Ammon's horn (tissue), 1 donor: ENCODE measurements at regions not wholly inside any gene's neighbourhood (a gene's known extent, or its start where the extent isn't known, plus 50 kb on each side); places are given as distances from the start of the nearest gene placed in this dataset.
A peak's percentile ranks its signal among the peaks of the same experiment; 100 is the strongest.
"Not testable (repeated sequence)": the region's sequence is repeated elsewhere in the genome, so short reads cannot be mapped to it uniquely, and the experiment has no call there.

Source experiments
- DNase-seq: peaks from one replicate; pipeline ENCODE4 v3.0.0-alpha.2; 2016; ENCODE audit warnings: low spot score

GRCh38 chr6:164072240-164072666 is 657.7 kb downstream of the QKI start:
- no peak for DNase-seq

- DNase-seq: peak; percentile 65
Observed at GRCh38 chr6:164069350-164069990, 655.0 kb downstream of the QKI start.

GRCh38 chr6:164068527-164068926 is 654.0 kb downstream of the QKI start:
- no peak for DNase-seq

GRCh38 chr6:164066766-164067165 is 652.2 kb downstream of the QKI start:
- no peak for DNase-seq

- no peak for DNase-seq
Observed at GRCh38 chr6:164066335-164066734, 651.8 kb downstream of the QKI start.

- DNase-seq: no peak
Observed at GRCh38 chr6:164063346-164063745, 648.8 kb downstream of the QKI start.

- DNase-seq: no peak
Observed at GRCh38 chr6:164062872-164063271, 648.4 kb downstream of the QKI start.

- DNase-seq: no peak
Observed at GRCh38 chr6:164057876-164058275, 643.4 kb downstream of the QKI start.

- no peak for DNase-seq
Observed at GRCh38 chr6:164051427-164051826, 636.9 kb downstream of the QKI start.

- no peak for DNase-seq
Observed at GRCh38 chr6:164049517-164049988, 635.0 kb downstream of the QKI start.

GRCh38 chr6:164048840-164049516 is 634.5 kb downstream of the QKI start:
- DNase-seq: no peak

- DNase-seq: no peak
Observed at GRCh38 chr6:164045082-164045481, 630.6 kb downstream of the QKI start.

- DNase-seq: not testable (repeated sequence)
Observed at GRCh38 chr6:164043656-164044055, 629.1 kb downstream of the QKI start.

- no peak for DNase-seq
Observed at GRCh38 chr6:164042212-164042611, 627.7 kb downstream of the QKI start.

GRCh38 chr6:164040994-164041393 is 626.5 kb downstream of the QKI start:
- DNase-seq: no peak

- no peak for DNase-seq
Observed at GRCh38 chr6:164039954-164040375, 625.4 kb downstream of the QKI start.

GRCh38 chr6:164037171-164037870 is 622.8 kb downstream of the QKI start:
- no peak for DNase-seq

- DNase-seq: no peak
Observed at GRCh38 chr6:164035900-164036485, 621.5 kb downstream of the QKI start.

GRCh38 chr6:164034602-164035140 is 620.2 kb downstream of the QKI start:
- no peak for DNase-seq

- DNase-seq: no peak
Observed at GRCh38 chr6:164025180-164025579, 610.7 kb downstream of the QKI start.

- no peak for DNase-seq
Observed at GRCh38 chr6:164023535-164023934, 609.0 kb downstream of the QKI start.

- DNase-seq: no peak
Observed at GRCh38 chr6:164022632-164023031, 608.1 kb downstream of the QKI start.
